ENCODE measurements at regions not wholly inside any gene's neighbourhood (a gene's known extent, or its start where the extent isn't known, plus 50 kb on each side); places are given as distances from the start of the nearest gene placed in this dataset.
"Not testable (repeated sequence)": the region's sequence is repeated elsewhere in the genome, so short reads cannot be mapped to it uniquely, and the experiment has no call there.

- H3K4me1 Mint-ChIP-seq; H3K4me3 Mint-ChIP-seq; DNase-seq (ENCODE audit: low spot score in 2 of 2); H3K27me3 Mint-ChIP-seq; H3K27ac Mint-ChIP-seq (ENCODE audit: low read depth); H3K36me3 Mint-ChIP-seq (ENCODE audit: insufficient read depth); H3K9me3 Mint-ChIP-seq; ATAC-seq (replicated peaks; ENCODE audit: extremely low read depth, poor library complexity, severe bottlenecking): not testable (repeated sequence)
Observed at GRCh38 chr17:83011676-83012075, 67.7 kb upstream of the METRNL start.

GRCh38 chr17:83012200-83012785 lies 67.1 kb upstream of the METRNL start:
- H3K9me3 Mint-ChIP-seq = no peaks in the 10 kb centered on the region
- no peak overlapping the region for H3K27ac Mint-ChIP-seq (ENCODE audit: low read depth)
- H3K4me1 Mint-ChIP-seq = peaks cover 8% of the 10 kb centered on the region
- ATAC-seq (replicated peaks; ENCODE audit: extremely low read depth, poor library complexity, severe bottlenecking) (no peak), DNase-seq (ENCODE audit: low spot score in 2 of 2) (no peak)
- no peak overlapping the region for H3K4me3 Mint-ChIP-seq
- no peaks in the 10 kb centered on the region for H3K27me3 Mint-ChIP-seq
- no peaks in the 10 kb centered on the region for H3K36me3 Mint-ChIP-seq (ENCODE audit: insufficient read depth)

- Mint-ChIP-seq H3K27ac (ENCODE audit: low read depth) (no peak overlapping the region), H3K4me3 (no peak overlapping the region), H3K27me3 (no peaks in the 10 kb centered on the region), H3K4me1 (peaks cover 8% of the 10 kb centered on the region), H3K36me3 (ENCODE audit: insufficient read depth) (no peaks in the 10 kb centered on the region), H3K9me3 (no peaks in the 10 kb centered on the region)
- no peak for ATAC-seq (replicated peaks; ENCODE audit: extremely low read depth, poor library complexity, severe bottlenecking)
- DNase-seq (ENCODE audit: low spot score in 2 of 2) = no peak
Observed at GRCh38 chr17:83012868-83013778, 66.3 kb upstream of the METRNL start.

- no peak overlapping the region for H3K27ac Mint-ChIP-seq (ENCODE audit: low read depth)
- no peak for DNase-seq (ENCODE audit: low spot score in 2 of 2)
- H3K4me3 Mint-ChIP-seq = no peak overlapping the region
- ATAC-seq (replicated peaks; ENCODE audit: extremely low read depth, poor library complexity, severe bottlenecking) = no peak
- no peaks in the 10 kb centered on the region for H3K9me3 Mint-ChIP-seq
- no peaks in the 10 kb centered on the region for H3K36me3 Mint-ChIP-seq (ENCODE audit: insufficient read depth)
- H3K27me3 Mint-ChIP-seq = no peaks in the 10 kb centered on the region
- peaks cover 8% of the 10 kb centered on the region for H3K4me1 Mint-ChIP-seq
Observed at GRCh38 chr17:83013779-83014117, 65.7 kb upstream of the METRNL start.

GRCh38 chr17:83014297-83014696 lies 65.1 kb upstream of the METRNL start:
- Mint-ChIP-seq H3K27ac (ENCODE audit: low read depth) (no peak overlapping the region), H3K4me1 (peaks cover 8% of the 10 kb centered on the region), H3K4me3 (no peak overlapping the region), H3K36me3 (ENCODE audit: insufficient read depth) (no peaks in the 10 kb centered on the region), H3K9me3 (no peaks in the 10 kb centered on the region), H3K27me3 (no peaks in the 10 kb centered on the region)
- DNase-seq (ENCODE audit: low spot score in 2 of 2) (no peak), ATAC-seq (replicated peaks; ENCODE audit: extremely low read depth, poor library complexity, severe bottlenecking) (no peak)

- H3K27me3 Mint-ChIP-seq = no peaks in the 10 kb centered on the region
- peaks cover 8% of the 10 kb centered on the region for H3K4me1 Mint-ChIP-seq
- H3K27ac Mint-ChIP-seq (ENCODE audit: low read depth) = no peak overlapping the region
- DNase-seq (ENCODE audit: low spot score in 2 of 2) = no peak
- no peaks in the 10 kb centered on the region for H3K36me3 Mint-ChIP-seq (ENCODE audit: insufficient read depth)
- no peak for ATAC-seq (replicated peaks; ENCODE audit: extremely low read depth, poor library complexity, severe bottlenecking)
- H3K9me3 Mint-ChIP-seq = no peaks in the 10 kb centered on the region
- no peak overlapping the region for H3K4me3 Mint-ChIP-seq
Observed at GRCh38 chr17:83014940-83015910, 64.2 kb upstream of the METRNL start.

- peaks cover 13% of the 10 kb centered on the region for H3K4me1 Mint-ChIP-seq
- H3K36me3 Mint-ChIP-seq (ENCODE audit: insufficient read depth) = no peaks in the 10 kb centered on the region
- H3K9me3 Mint-ChIP-seq = no peaks in the 10 kb centered on the region
- no peak overlapping the region for H3K4me3 Mint-ChIP-seq
- no peak for DNase-seq (ENCODE audit: low spot score in 2 of 2)
- H3K27ac Mint-ChIP-seq (ENCODE audit: low read depth) = no peak overlapping the region
- H3K27me3 Mint-ChIP-seq = no peaks in the 10 kb centered on the region
- ATAC-seq (replicated peaks; ENCODE audit: extremely low read depth, poor library complexity, severe bottlenecking) = no peak
Observed at GRCh38 chr17:83018658-83019193, 60.7 kb upstream of the METRNL start.

GRCh38 chr17:83019376-83019775 lies 60.0 kb upstream of the METRNL start:
- H3K9me3 Mint-ChIP-seq = no peaks in the 10 kb centered on the region
- no peak overlapping the region for H3K27ac Mint-ChIP-seq (ENCODE audit: low read depth)
- H3K4me1 Mint-ChIP-seq = peaks cover 14% of the 10 kb centered on the region
- DNase-seq (ENCODE audit: low spot score in 2 of 2) = no peak
- no peaks in the 10 kb centered on the region for H3K36me3 Mint-ChIP-seq (ENCODE audit: insufficient read depth)
- no peaks in the 10 kb centered on the region for H3K27me3 Mint-ChIP-seq
- no peak for ATAC-seq (replicated peaks; ENCODE audit: extremely low read depth, poor library complexity, severe bottlenecking)
- H3K4me3 Mint-ChIP-seq = no peak overlapping the region

- H3K27ac Mint-ChIP-seq (ENCODE audit: low read depth) = no peak overlapping the region
- peaks cover 13% of the 10 kb centered on the region for H3K4me1 Mint-ChIP-seq
- H3K27me3 Mint-ChIP-seq = no peaks in the 10 kb centered on the region
- DNase-seq (ENCODE audit: low spot score in 2 of 2) (no peak), ATAC-seq (replicated peaks; ENCODE audit: extremely low read depth, poor library complexity, severe bottlenecking) (no peak)
- H3K9me3 Mint-ChIP-seq = no peaks in the 10 kb centered on the region
- H3K4me3 Mint-ChIP-seq = no peak overlapping the region
- H3K36me3 Mint-ChIP-seq (ENCODE audit: insufficient read depth) = peaks cover 5% of the 10 kb centered on the region
Observed at GRCh38 chr17:83024218-83024971, 55.0 kb upstream of the METRNL start.

- Mint-ChIP-seq H3K36me3 (ENCODE audit: insufficient read depth) (peaks cover 5% of the 10 kb centered on the region), H3K4me3 (no peak overlapping the region), H3K27me3 (no peaks in the 10 kb centered on the region), H3K9me3 (no peaks in the 10 kb centered on the region), H3K4me1 (peaks cover 13% of the 10 kb centered on the region), H3K27ac (ENCODE audit: low read depth) (peak overlapping the region; percentile 32)
- ATAC-seq (replicated peaks; ENCODE audit: extremely low read depth, poor library complexity, severe bottlenecking) (no peak), DNase-seq (ENCODE audit: low spot score in 2 of 2) (no peak)
Observed at GRCh38 chr17:83025636-83026280, 53.7 kb upstream of the METRNL start.

GRCh38 chr17:83026311-83026811 lies 53.0 kb upstream of the METRNL start:
- Mint-ChIP-seq H3K4me3 (no peak overlapping the region), H3K4me1 (peaks cover 13% of the 10 kb centered on the region), H3K27ac (ENCODE audit: low read depth) (peak overlapping the region; percentile 32), H3K27me3 (no peaks in the 10 kb centered on the region), H3K9me3 (no peaks in the 10 kb centered on the region), H3K36me3 (ENCODE audit: insufficient read depth) (peaks cover 5% of the 10 kb centered on the region)
- ATAC-seq (replicated peaks; ENCODE audit: extremely low read depth, poor library complexity, severe bottlenecking) (no peak), DNase-seq (ENCODE audit: low spot score in 2 of 2) (no peak)

Measured in central memory CD8-positive, alpha-beta T cell (primary cell).